K562 (cell line): ENCODE measurements at regions not wholly inside any gene's neighbourhood (a gene's known extent, or its start where the extent isn't known, plus 50 kb on each side); places are given as distances from the start of the nearest gene placed in this dataset.

Source experiments
- CEBPG ChIP-seq, 3 experiments: fragments of 200-800 bp in 1 of 3; sonication (Bioruptor generic) in 1 of 3; sonication (generic) in 1 of 3; formaldehyde crosslinking in 1 of 3; IDR thresholded peaks in 2 of 3; conservative IDR thresholded peaks in 1 of 3; 2 replicates each; pipeline versions ENCODE4 v1.6.1 to v1.8.0; 2016 to 2022; ENCODE audit warnings: missing compliant biosample characterization in 2 of 3, missing genetic modification characterization in 2 of 3, mild to moderate bottlenecking in 1 of 3, missing genetic modification reagents in 1 of 3
- CXXC5 ChIP-seq: fragments of 250-450 bp; sonication (Bioruptor Pico); IDR thresholded peaks from 2 replicates; pipeline ENCODE4 v1.8.0; 2022; ENCODE audit warnings: inconsistent platforms, mild to moderate bottlenecking, moderate library complexity
- GTF2A2 ChIP-seq: IDR thresholded peaks from 2 replicates; pipeline ENCODE4 v1.6.1; 2016; ENCODE audit warnings: mild to moderate bottlenecking, missing genetic modification characterization, missing compliant biosample characterization
- JUNB ChIP-seq: fragments of 450-650 bp; formaldehyde crosslinking; conservative IDR thresholded peaks from 2 replicates; pipeline ENCODE4 v1.4.0; 2020; ENCODE audit warnings: mild to moderate bottlenecking
- KAT7 ChIP-seq: sonication (generic); formaldehyde crosslinking; IDR thresholded peaks from 2 replicates; pipeline ENCODE4 v1.8.0; 2022; ENCODE audit warnings: missing genetic modification reagents, mild to moderate bottlenecking, borderline replicate concordance
- KAT8 ChIP-seq: fragments of 450-650 bp; IDR thresholded peaks from 2 replicates; pipeline ENCODE4 v1.6.1; 2016; ENCODE audit warnings: low read depth, mild to moderate bottlenecking
- NFXL1 ChIP-seq: fragments of 450-650 bp; formaldehyde crosslinking; IDR thresholded peaks from 2 replicates; pipeline ENCODE4 v1.4.0; 2021; ENCODE audit warnings: mild to moderate bottlenecking
- RBM34 ChIP-seq: fragments of 200-400 bp; formaldehyde crosslinking; IDR thresholded peaks from 2 replicates; pipeline ENCODE4 v1.6.1; 2018; ENCODE audit warnings: low read length, borderline replicate concordance; ENCODE audit not compliant: insufficient read depth
- TGIF2 ChIP-seq: sonication (generic); formaldehyde crosslinking; IDR thresholded peaks from 2 replicates; pipeline ENCODE4 v1.8.1; 2022; ENCODE audit warnings: mild to moderate bottlenecking, missing genetic modification reagents, moderate library complexity
- ZNF175 ChIP-seq: fragments of 200-800 bp; sonication (Bioruptor generic); IDR thresholded peaks from 2 replicates; pipeline ENCODE4 v1.6.1; 2016; ENCODE audit warnings: low read depth, mild to moderate bottlenecking, missing genetic modification characterization, missing compliant biosample characterization
- ZNF408 ChIP-seq: fragments of 250-450 bp; sonication (Bioruptor Pico); IDR thresholded peaks from 2 replicates; pipeline ENCODE4 v1.4.0; 2020; ENCODE audit warnings: low read depth, mild to moderate bottlenecking, moderate library complexity
- ZNF699 ChIP-seq: fragments of 250-450 bp; sonication (Bioruptor Pico); IDR thresholded peaks from 2 replicates; pipeline ENCODE4 v1.8.0; 2021; ENCODE audit warnings: mild to moderate bottlenecking, moderate library complexity; ENCODE audit not compliant: insufficient replicate concordance
- ZNF76 ChIP-seq: fragments of 250-450 bp; sonication (Bioruptor Pico); IDR thresholded peaks from 2 replicates; pipeline ENCODE4 v1.4.0; 2020; ENCODE audit warnings: mild to moderate bottlenecking, moderate library complexity, borderline replicate concordance
- TF ChIP-seq, protein P1 (sequence below), 2 experiments: fragments of 450-650 bp; IDR thresholded peaks; 2 replicates each; pipeline ENCODE4 v1.6.1; 2018; ENCODE audit warnings: mild to moderate bottlenecking in 2 of 2, low read depth in 1 of 2; ENCODE audit not compliant: partially characterized antibody in 2 of 2
- TF ChIP-seq, protein P2 (sequence below): sonication (generic); formaldehyde crosslinking; IDR thresholded peaks from 2 replicates; pipeline ENCODE4 v1.8.1; 2023; ENCODE audit warnings: missing genetic modification reagents, mild to moderate bottlenecking, borderline replicate concordance
- TF ChIP-seq, protein P3 (sequence below): sonication (generic); formaldehyde crosslinking; IDR thresholded peaks from 2 replicates; pipeline ENCODE4 v1.8.0; 2022; ENCODE audit warnings: missing genetic modification reagents, mild to moderate bottlenecking, moderate library complexity, borderline replicate concordance

DNA sequence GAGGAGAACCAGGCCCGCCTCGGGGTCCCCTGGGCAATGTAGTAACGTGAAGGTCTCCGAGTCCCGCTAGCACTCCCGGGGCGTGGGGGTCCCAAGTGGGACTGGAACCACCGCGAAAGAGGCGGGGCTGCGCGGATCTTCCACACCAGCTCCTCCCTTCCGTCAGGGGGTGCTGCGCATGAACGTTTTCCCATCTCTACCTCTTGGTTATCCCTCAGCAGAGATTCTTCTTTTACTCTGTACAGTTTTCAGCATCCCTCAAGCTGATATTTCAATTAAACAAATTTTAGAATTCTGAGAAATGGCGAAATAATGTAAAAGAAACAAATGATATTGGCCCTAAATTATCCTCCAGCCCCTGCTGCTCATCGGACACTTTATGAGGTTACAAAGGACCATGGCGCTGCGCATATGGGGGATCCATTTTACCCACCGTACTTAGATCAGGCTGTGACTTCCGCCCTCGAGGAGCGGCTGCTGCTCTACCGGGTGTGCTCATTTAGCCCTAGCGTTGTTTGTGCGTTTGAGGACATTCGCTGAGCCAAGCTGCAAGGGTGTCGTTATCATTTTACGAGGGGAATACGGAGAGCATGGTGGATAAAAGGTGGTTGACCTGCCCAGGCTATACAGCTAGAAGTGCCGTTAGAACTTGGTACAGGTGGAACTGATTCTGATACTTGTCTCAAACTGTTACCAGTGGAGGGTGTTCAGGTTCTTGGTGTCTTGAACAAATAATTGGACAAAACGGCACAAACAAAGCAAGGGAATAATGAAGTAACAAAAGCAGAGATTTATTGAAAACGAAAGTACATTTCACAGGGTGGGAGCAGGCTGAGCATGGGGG is 75.2 kb upstream of the CHD6 start (continued):
- TF ChIP-seq, protein P1, sequence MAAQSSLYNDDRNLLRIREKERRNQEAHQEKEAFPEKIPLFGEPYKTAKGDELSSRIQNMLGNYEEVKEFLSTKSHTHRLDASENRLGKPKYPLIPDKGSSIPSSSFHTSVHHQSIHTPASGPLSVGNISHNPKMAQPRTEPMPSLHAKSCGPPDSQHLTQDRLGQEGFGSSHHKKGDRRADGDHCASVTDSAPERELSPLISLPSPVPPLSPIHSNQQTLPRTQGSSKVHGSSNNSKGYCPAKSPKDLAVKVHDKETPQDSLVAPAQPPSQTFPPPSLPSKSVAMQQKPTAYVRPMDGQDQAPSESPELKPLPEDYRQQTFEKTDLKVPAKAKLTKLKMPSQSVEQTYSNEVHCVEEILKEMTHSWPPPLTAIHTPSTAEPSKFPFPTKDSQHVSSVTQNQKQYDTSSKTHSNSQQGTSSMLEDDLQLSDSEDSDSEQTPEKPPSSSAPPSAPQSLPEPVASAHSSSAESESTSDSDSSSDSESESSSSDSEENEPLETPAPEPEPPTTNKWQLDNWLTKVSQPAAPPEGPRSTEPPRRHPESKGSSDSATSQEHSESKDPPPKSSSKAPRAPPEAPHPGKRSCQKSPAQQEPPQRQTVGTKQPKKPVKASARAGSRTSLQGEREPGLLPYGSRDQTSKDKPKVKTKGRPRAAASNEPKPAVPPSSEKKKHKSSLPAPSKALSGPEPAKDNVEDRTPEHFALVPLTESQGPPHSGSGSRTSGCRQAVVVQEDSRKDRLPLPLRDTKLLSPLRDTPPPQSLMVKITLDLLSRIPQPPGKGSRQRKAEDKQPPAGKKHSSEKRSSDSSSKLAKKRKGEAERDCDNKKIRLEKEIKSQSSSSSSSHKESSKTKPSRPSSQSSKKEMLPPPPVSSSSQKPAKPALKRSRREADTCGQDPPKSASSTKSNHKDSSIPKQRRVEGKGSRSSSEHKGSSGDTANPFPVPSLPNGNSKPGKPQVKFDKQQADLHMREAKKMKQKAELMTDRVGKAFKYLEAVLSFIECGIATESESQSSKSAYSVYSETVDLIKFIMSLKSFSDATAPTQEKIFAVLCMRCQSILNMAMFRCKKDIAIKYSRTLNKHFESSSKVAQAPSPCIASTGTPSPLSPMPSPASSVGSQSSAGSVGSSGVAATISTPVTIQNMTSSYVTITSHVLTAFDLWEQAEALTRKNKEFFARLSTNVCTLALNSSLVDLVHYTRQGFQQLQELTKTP (IDR thresholded peaks at IDR 0.05; ENCODE audit: low read depth in 1 of 2, partially characterized antibody in 2 of 2): peak; percentile 61 to 88
- TF ChIP-seq CEBPG (CRISPR knock-in tag; IDR thresholded peaks at IDR 0.05) (no peak), CEBPG (tag; conservative IDR thresholded peaks at IDR 0.05 in 1 of 2, IDR thresholded peaks at IDR 0.05 in 1 of 2) (no peak; a peak in 1 of 4 replicates), TGIF2 (CRISPR knock-in tag) (no peak), KAT8 (no peak), ZNF699 (CRISPR knock-in tag) (no peak), NFXL1 (CRISPR knock-in tag) (no peak), ZNF175 (CRISPR knock-in tag) (peak; percentile 36; the same call in 1 of the 2 replicates), JUNB (CRISPR knock-in tag) (no peak), CXXC5 (peak; percentile 63), ZNF408 (CRISPR knock-in tag) (no peak), ZNF76 (no peak), KAT7 (CRISPR knock-in tag) (no peak; the same call in 1 of the 2 replicates), RBM34 (no peak), GTF2A2 (peak; percentile 47; the same call in 1 of the 2 replicates)
- TF ChIP-seq, protein P2, sequence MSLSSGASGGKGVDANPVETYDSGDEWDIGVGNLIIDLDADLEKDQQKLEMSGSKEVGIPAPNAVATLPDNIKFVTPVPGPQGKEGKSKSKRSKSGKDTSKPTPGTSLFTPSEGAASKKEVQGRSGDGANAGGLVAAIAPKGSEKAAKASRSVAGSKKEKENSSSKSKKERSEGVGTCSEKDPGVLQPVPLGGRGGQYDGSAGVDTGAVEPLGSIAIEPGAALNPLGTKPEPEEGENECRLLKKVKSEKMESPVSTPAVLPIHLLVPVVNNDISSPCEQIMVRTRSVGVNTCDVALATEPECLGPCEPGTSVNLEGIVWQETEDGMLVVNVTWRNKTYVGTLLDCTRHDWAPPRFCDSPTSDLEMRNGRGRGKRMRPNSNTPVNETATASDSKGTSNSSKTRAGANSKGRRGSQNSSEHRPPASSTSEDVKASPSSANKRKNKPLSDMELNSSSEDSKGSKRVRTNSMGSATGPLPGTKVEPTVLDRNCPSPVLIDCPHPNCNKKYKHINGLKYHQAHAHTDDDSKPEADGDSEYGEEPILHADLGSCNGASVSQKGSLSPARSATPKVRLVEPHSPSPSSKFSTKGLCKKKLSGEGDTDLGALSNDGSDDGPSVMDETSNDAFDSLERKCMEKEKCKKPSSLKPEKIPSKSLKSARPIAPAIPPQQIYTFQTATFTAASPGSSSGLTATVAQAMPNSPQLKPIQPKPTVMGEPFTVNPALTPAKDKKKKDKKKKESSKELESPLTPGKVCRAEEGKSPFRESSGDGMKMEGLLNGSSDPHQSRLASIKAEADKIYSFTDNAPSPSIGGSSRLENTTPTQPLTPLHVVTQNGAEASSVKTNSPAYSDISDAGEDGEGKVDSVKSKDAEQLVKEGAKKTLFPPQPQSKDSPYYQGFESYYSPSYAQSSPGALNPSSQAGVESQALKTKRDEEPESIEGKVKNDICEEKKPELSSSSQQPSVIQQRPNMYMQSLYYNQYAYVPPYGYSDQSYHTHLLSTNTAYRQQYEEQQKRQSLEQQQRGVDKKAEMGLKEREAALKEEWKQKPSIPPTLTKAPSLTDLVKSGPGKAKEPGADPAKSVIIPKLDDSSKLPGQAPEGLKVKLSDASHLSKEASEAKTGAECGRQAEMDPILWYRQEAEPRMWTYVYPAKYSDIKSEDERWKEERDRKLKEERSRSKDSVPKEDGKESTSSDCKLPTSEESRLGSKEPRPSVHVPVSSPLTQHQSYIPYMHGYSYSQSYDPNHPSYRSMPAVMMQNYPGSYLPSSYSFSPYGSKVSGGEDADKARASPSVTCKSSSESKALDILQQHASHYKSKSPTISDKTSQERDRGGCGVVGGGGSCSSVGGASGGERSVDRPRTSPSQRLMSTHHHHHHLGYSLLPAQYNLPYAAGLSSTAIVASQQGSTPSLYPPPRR: no peak
- TF ChIP-seq, protein P3, sequence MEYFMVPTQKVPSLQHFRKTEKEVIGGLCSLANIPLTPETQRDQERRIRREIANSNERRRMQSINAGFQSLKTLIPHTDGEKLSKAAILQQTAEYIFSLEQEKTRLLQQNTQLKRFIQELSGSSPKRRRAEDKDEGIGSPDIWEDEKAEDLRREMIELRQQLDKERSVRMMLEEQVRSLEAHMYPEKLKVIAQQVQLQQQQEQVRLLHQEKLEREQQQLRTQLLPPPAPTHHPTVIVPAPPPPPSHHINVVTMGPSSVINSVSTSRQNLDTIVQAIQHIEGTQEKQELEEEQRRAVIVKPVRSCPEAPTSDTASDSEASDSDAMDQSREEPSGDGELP (CRISPR knock-in tag): no peak
